ENCODE measurements at regions not wholly inside any gene's neighbourhood (a gene's known extent, or its start where the extent isn't known, plus 50 kb on each side); places are given as distances from the start of the nearest gene placed in this dataset.

DNA sequence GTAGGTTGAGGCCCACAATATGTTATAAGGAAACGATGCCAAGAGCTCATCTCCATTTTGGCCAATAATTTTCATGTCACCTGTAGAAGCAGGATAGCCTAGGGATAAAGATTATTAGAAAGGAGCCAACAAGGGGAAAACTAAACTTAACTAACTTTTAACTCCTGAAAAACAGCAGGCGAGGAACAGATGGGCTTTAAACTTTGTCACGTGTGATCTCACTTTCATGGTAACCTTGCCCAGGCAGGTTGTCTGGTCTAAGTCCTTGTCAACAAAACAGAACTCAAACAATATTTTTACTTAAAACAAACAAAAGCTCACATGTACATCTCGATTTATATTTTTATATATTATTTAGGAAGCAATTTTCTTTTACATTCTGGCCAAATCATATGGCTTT is 1672.0 kb downstream of the TP53TG3F start:
- Mint-ChIP-seq H3K9me3 (peaks cover 70 to 76% of the 10 kb centered on the region in 2 experiments), H3K4me1 (no peaks in the 10 kb centered on the region), H3K27me3 (ENCODE audit: low read depth) (no peaks in the 10 kb centered on the region; the same call in 1 of the 2 replicates), H3K4me3 (no peak overlapping the region), H3K36me3 (ENCODE audit: insufficient read depth in 1 of 3, low read depth in 3 of 3) (peaks cover 0 to 22% (median 4%) of the 10 kb centered on the region in 3 experiments; a peak in 5 of 7 replicates), H3K27ac (no peak overlapping the region)
- no peaks in the 10 kb centered on the region for H3K23me2 ChIP-seq (ENCODE audit: insufficient read length, low read depth, low read length, poor library complexity, severe bottlenecking)
- no peaks in the 10 kb centered on the region for H3K79me1 ChIP-seq (ENCODE audit: insufficient read depth, low read depth, low read length, poor library complexity, severe bottlenecking)
- H3K4me1 ChIP-seq (ENCODE audit: insufficient read depth, low read length), result no peaks in the 10 kb centered on the region
- WGBS (ENCODE audit: extremely low coverage, insufficient read length, low lambda C conversion rate), result no CpG with 5 or more reads among the region's 4 CpGs
- H2BK120ac ChIP-seq (ENCODE audit: low read depth, low read length, poor library complexity, severe bottlenecking), result no peak overlapping the region
- no peak overlapping the region for H4K8ac ChIP-seq (replicated peaks; ENCODE audit: insufficient read length, low read depth, low read length)
- H2AK5ac ChIP-seq (ENCODE audit: insufficient read length, low read length), result no peak overlapping the region
- H4K20me1 ChIP-seq (ENCODE audit: control insufficient read depth, insufficient read depth, insufficient read length), result no peaks in the 10 kb centered on the region
- peaks cover 72% of the 10 kb centered on the region for H3K9me3 ChIP-seq (ENCODE audit: control insufficient read depth, low read depth, low read length)
- TF ChIP-seq, protein P1, sequence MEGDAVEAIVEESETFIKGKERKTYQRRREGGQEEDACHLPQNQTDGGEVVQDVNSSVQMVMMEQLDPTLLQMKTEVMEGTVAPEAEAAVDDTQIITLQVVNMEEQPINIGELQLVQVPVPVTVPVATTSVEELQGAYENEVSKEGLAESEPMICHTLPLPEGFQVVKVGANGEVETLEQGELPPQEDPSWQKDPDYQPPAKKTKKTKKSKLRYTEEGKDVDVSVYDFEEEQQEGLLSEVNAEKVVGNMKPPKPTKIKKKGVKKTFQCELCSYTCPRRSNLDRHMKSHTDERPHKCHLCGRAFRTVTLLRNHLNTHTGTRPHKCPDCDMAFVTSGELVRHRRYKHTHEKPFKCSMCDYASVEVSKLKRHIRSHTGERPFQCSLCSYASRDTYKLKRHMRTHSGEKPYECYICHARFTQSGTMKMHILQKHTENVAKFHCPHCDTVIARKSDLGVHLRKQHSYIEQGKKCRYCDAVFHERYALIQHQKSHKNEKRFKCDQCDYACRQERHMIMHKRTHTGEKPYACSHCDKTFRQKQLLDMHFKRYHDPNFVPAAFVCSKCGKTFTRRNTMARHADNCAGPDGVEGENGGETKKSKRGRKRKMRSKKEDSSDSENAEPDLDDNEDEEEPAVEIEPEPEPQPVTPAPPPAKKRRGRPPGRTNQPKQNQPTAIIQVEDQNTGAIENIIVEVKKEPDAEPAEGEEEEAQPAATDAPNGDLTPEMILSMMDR (conservative IDR thresholded peaks at IDR 0.05), result no peak
- no peak overlapping the region for H4K91ac ChIP-seq (ENCODE audit: insufficient read length, low read depth, low read length)
- no peak overlapping the region for H3K23ac ChIP-seq (ENCODE audit: insufficient read length, low read depth, low read length)
- no peak overlapping the region for H2AFZ ChIP-seq (ENCODE audit: low read length)
- H3K18ac ChIP-seq (ENCODE audit: insufficient read length, low read depth, low read length), result no peak overlapping the region
- H3K27ac ChIP-seq (ENCODE audit: insufficient read length, low read depth, low read length), result no peak overlapping the region
- no peaks in the 10 kb centered on the region for H3K27me3 ChIP-seq (ENCODE audit: insufficient read depth, low read length)
- H3K4me2 ChIP-seq (ENCODE audit: insufficient read depth, insufficient read length, low read length), result no peak overlapping the region
- H3K4ac ChIP-seq (ENCODE audit: low read depth, low read length), result no peak overlapping the region
- H2BK15ac ChIP-seq (ENCODE audit: low read depth, low read length), result no peak overlapping the region
- no peak overlapping the region for H2BK20ac ChIP-seq (ENCODE audit: low read depth, low read length, poor library complexity, severe bottlenecking)
- no peak overlapping the region for H2BK5ac ChIP-seq (ENCODE audit: insufficient read length, low read length)
- no peak overlapping the region for H3T11ph ChIP-seq (ENCODE audit: low read length)
- H3K79me2 ChIP-seq (ENCODE audit: insufficient read depth, low read length), result no peaks in the 10 kb centered on the region
- no peak for DNase-seq
- no peak overlapping the region for H4K5ac ChIP-seq (ENCODE audit: insufficient read length, low read depth, low read length)
- H2BK12ac ChIP-seq (ENCODE audit: insufficient read length, low read depth, low read length), result no peak overlapping the region
- H3K14ac ChIP-seq (ENCODE audit: insufficient read depth, low read length), result no peak overlapping the region
- no peak overlapping the region for H3K9ac ChIP-seq (ENCODE audit: extremely low read depth, insufficient read length, low read length)
- no peak overlapping the region for H3K56ac ChIP-seq (ENCODE audit: insufficient read length, low read depth, low read length)

All from H9 (cell line).